B cell (primary cell): ENCODE measurements at regions not wholly inside any gene's neighbourhood (a gene's known extent, or its start where the extent isn't known, plus 50 kb on each side); places are given as distances from the start of the nearest gene placed in this dataset.

Experiments used
- CTCF ChIP-seq: fragments of 200-600 bp; IDR thresholded peaks from one replicate; pipeline ENCODE4 v1.8.0; 2022; ENCODE audit warnings: antibody characterized with exemption, mild to moderate bottlenecking
- EZH2 ChIP-seq: IDR thresholded peaks from 2 replicates; pipeline ENCODE4 v1.6.1; 2012; ENCODE audit warnings: borderline replicate concordance, low read depth, mild to moderate bottlenecking, moderate library complexity, low read length; ENCODE audit not compliant: insufficient read depth, poor library complexity, severe bottlenecking

DNA sequence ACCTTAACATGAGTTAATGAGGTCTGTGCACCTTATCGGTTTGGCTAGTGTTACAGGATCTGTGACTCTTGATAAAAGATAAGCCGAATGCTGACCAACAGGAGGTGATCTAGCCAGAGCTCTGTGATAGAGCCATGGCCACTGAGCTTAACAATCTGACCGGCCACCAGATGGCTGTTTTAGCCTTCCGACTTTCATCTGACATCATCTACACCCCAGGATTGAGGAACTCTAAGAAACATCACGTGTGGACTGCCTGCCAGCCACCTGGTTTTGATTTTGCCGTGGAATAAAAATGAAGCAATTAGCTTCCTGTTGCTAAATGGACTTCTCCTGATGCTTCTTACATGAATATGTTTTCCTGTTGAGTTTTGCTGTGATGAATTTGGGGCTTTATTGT, 281.3 kb downstream of the CEMIP2 start:
- TF ChIP-seq EZH2 (no peak), CTCF (no peak)
